Gastroesophageal sphincter (tissue), 3 donors: ENCODE measurements at regions not wholly inside any gene's neighbourhood (a gene's known extent, or its start where the extent isn't known, plus 50 kb on each side); places are given as distances from the start of the nearest gene placed in this dataset.

Experiments used
- CTCF ChIP-seq, 4 experiments: fragments of 200-600 bp in 2 of 4; fragments of 450-650 bp in 2 of 4; sonication (generic) in 1 of 4; IDR thresholded peaks; one replicate each; pipeline ENCODE4 v1.5.1; 2017 to 2019; ENCODE audit warnings: antibody characterized with exemption in 4 of 4, mild to moderate bottlenecking in 2 of 4, moderate library complexity in 2 of 4
- POLR2A ChIP-seq, 2 donors: fragments of 450-650 bp; IDR thresholded peaks; one replicate each; pipeline ENCODE4 v1.6.1; 2017; ENCODE audit warnings: antibody characterized with exemption in 2 of 2, mild to moderate bottlenecking in 2 of 2, moderate library complexity in 1 of 2
- POLR2AphosphoS5 ChIP-seq: sonication (generic); formaldehyde crosslinking; IDR thresholded peaks from one replicate; pipeline ENCODE4 v1.6.1; 2017; ENCODE audit warnings: antibody characterized with exemption

GRCh38 chr7:81529785-81530184 is 240.1 kb downstream of the HGF start:
- TF ChIP-seq POLR2A (IDR thresholded peaks at IDR 0.05) (no peak), CTCF (IDR thresholded peaks at IDR 0.05) (no peak), POLR2AphosphoS5 (no peak)
